HCEC 1CT (cell line): ENCODE measurements at regions not wholly inside any gene's neighbourhood (a gene's known extent, or its start where the extent isn't known, plus 50 kb on each side); places are given as distances from the start of the nearest gene placed in this dataset.
"Not testable (repeated sequence)": the region's sequence is repeated elsewhere in the genome, so short reads cannot be mapped to it uniquely, and the experiment has no call there.

Experiments
- DNase-seq: peaks from one replicate; pipeline ENCODE4 v3.0.0-alpha.2; 2017

DNA sequence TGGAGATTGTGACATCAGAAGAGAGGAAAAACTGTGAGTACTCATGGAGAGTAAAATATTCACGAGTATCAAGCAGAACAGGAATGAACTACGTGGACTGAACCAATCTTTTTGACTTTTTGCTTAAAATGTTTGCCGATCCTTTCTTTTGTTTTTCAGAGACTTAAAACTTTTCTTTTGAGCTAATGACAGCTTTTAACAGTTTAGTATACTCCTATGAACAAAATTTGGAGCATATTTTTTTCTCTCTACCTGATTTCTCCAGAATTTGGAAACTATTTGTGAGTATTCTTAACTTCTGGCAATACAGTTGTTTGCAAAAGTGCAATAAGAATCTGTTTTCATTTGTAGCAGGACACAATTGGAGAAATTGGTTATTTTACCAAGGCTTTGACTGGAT is 786.3 kb downstream of the SORCS1 start:
- DNase-seq, result no peak

- no peak for DNase-seq
These were observed 793.8 kb downstream of the SORCS1 start for GRCh38 chr10:106370751-106371150.

GRCh38 chr10:106360870-106361269 is 803.6 kb downstream of the SORCS1 start:
- DNase-seq, result peak; percentile 94

- DNase-seq, result no peak
These were observed 809.1 kb downstream of the SORCS1 start for GRCh38 chr10:106355450-106355849.

DNA sequence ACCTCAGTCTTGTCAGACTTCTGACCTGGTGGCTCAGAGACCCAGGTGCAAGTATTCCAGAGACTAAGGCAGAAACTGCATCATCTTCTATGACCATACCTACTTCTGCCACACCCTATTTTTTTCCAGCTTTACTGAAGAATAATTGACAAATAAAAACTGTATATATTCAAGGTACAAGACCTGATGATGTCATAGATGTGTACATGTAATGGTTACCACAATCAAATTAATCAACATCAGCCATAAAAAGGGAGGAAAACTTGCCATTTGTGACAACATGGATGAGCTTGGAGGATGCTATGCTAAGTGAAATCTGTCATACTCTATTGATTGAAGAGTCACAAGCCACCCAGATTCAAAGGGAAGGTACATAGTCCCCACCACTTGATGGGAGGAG is 815.6 kb downstream of the SORCS1 start:
- no peak for DNase-seq

DNA sequence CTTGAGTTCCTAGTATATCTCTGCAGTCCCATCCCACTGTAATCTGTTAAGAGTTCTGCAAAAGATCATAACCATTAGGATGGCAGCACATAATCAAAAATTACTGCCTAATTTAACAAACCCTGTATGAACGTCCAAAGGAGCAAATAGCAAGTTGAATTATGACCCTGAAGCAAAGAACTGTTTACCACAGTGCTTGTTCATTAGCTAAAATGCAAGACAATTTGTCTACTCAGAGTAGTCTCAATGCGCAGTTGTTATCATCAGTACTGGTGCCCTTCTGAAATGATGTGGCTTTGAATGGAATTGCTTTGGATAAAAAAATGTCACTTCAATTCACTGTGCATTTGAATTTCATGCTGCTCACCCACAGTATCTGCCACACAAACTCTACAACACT is 817.0 kb downstream of the SORCS1 start:
- DNase-seq, result no peak

- not testable (repeated sequence) for DNase-seq
These were observed 821.0 kb downstream of the SORCS1 start for GRCh38 chr10:106343539-106343938.

GRCh38 chr10:106341356-106341755 is 823.1 kb downstream of the SORCS1 start:
- no peak for DNase-seq

DNA sequence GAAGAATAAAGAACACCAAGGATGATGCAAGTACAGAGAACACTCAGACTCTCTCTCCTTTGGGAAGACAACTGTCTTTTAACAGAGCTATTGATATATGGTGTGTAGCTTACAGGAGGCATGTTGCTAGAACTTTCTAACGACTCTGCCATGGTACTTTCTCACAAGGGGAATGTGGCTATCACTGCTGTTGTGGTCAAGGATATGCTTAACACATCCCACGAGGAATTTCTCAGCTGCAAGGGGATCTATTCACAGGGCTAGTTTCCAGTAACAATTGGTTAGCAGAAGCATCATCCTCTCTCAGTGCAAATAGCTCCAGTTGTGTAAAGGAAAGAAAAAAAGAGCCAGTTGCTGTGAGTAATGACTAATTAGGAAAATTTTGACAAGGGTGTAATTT is 826.0 kb downstream of the SORCS1 start:
- no peak for DNase-seq

DNA sequence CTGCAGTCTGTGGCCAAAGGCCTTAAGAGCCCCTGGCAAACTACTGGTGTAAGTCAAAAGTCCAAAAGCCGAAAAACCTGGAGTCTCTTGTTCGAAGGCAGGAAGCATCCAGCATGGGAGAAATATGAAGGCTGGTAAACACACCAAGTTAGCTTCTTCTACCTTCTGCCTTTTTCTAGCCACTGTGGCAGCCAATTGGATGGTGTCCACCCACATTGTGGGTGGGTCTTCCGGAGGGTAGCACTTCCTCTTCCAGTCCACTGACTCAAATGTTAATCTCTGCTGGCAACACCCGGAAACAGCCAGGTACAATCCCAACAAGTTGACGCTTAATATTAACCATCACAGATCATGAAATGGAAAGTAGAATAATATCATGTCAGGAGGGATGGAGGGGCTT is 827.6 kb downstream of the SORCS1 start:
- no peak for DNase-seq

- DNase-seq, result no peak
These were observed 836.8 kb downstream of the SORCS1 start for GRCh38 chr10:106327747-106328146.

DNA sequence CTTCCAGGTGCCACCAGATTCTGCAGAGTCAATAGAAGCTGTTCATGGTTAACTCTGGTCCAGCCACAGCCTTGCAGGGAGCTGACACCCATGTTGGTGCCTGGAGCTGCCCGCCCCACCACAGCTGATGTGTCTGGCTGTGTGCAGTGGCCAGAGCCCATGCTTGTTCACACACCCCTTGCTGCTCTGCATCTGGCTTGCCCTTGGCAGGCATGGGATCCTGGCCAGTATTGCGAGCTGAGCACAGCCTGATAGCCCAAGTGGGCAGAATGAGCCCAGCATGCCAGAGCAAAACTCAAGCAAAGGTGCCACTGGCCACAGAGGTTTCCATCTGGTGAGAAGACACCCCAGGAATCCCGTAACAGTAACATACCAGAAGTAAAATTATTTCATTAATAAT is 843.6 kb downstream of the SORCS1 start:
- no peak for DNase-seq

- DNase-seq, result no peak
These were observed 844.4 kb downstream of the SORCS1 start for GRCh38 chr10:106320078-106320477.

- no peak for DNase-seq
These were observed 847.0 kb downstream of the SORCS1 start for GRCh38 chr10:106317554-106317953.

DNA sequence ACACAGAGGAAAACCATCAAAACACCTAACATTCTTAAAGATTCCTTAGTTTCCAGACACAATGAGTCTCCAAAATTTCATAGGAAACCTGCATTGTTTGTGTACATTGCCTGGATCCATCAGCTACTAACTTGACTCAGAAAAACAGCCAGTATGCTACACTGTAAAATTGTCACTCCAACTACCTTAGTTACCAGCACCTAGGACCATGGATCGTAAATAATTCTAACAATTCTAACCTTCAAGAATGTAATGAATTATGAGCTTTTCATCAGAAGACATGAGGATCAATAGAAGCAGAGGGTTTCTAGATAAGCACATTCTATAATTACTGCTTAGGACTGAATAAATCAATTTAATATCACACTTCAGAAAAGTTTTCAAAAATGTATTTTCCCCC is 851.5 kb downstream of the SORCS1 start:
- no peak for DNase-seq

- DNase-seq, result no peak
These were observed 852.4 kb downstream of the SORCS1 start for GRCh38 chr10:106312087-106312486.

- no peak for DNase-seq
These were observed 852.9 kb downstream of the SORCS1 start for GRCh38 chr10:106311590-106311989.

GRCh38 chr10:106310596-106310995 is 853.9 kb downstream of the SORCS1 start:
- no peak for DNase-seq

DNA sequence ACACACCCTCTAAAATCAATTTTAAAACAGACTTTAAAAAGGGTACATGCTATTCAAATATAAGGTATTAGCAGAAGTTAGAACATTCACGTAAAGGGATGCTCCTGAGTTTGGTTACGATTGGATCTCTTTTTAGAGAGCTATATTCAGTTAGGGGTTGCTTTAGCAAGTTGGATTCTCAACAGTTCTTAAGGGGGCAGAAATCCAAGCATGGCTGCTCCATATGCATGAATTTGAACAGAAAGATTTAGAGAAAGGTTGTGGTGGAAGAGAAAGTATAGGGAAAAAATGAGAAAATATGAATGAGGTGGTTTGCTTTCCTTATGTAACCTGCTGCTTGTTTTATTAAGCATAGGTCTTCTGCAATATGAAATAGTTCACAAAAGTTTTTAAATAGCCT is 855.1 kb downstream of the SORCS1 start:
- no peak for DNase-seq

DNA sequence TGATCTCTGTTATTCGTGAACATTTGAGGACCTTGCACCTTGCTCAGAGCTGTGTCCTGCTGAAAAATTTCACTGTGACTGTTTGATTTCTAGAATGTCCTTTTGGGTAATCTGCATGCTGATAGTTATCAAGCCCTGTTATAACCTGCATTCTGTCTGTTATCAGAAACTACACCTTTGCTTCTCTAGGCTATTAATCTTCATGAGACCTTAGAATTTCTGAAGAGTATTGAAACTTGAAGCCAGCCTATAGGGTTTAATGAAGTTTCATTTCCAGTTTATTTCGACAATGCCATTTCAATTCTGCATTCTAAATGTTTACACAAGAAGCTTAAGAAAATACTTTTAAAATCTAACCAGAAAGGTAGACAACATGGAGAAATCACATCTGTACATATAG is 856.2 kb downstream of the SORCS1 start:
- no peak for DNase-seq

DNA sequence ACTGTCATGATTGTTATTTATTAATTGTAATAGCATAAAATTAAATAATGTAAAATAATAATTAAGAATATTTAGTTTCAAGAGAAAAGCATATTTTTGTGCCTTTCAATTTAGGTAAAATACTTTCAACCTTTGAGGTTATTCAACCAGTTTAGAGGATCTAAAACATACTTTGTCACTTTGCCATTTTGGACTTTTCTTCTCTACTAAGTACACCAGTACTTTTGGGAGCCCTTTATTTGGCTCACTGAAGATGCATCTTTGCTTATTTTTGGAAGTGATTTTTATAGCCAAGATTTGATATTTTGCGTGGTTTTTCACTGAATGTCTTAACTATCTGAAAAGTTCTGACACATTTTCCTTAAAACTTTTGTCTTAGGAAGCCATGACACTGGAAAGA is 860.5 kb downstream of the SORCS1 start:
- DNase-seq, result no peak

DNA sequence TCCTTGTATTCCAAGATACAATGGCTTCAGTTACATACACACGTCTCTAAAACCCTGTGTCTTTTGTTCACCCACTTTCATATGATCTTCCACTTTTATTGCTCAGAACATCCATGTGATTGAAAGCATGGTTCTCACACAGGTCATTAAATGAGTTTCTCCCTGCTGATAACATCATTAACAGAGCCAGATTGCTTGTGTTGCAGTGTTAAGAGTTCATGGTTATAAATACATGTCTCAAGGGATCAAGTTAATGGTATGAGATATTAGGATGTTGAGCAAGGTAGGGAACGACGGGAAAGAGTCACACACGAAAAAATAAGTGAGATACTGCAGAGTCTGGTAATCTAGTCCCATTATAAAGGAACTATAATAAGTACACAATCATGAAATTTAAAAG is 861.5 kb downstream of the SORCS1 start:
- no peak for DNase-seq

- DNase-seq, result no peak
These were observed 863.4 kb downstream of the SORCS1 start for GRCh38 chr10:106301146-106301545.

GRCh38 chr10:106296750-106297392 is 867.6 kb downstream of the SORCS1 start:
- no peak for DNase-seq

DNA sequence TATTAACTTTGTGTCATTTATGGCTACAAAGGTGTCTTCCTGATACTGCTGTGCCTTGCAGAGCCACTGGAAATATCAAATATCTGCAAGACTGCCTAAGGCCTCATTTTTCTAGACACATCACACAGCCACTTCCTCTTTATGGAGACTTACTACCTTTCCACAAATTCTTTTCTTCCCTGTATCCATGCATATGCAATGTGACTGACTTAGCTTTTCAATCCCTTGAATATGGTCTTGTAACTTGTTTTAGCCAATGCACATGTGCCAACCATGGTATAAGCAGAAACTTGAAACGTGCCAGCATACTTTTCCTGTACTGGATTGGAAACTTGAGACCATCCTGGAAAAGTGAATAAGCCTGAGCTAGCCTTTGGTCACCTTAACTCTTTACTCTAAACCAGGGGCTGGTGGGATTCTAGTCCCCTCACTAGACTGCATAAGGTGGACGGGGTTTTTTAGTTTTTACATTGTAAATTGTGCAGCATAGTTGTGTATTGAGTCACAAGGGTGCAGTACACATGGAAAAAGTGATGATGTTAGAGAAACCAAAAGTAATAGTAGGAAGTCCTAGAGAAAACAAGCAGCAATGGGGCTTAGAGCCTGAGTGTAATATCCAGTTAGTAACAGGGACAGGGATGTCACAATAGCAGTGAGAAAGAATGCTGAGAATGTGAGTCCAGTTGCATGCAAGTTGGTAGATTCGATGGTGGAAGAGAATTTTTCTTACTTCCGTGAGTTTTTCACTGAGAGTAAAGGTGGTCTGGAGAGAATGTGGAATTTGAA is 879.5 kb downstream of the SORCS1 start:
- peak; percentile 23 for DNase-seq
